Heart left ventricle (tissue), 13 donors: ENCODE measurements at regions not wholly inside any gene's neighbourhood (a gene's known extent, or its start where the extent isn't known, plus 50 kb on each side); places are given as distances from the start of the nearest gene placed in this dataset.
"Not testable (repeated sequence)": the region's sequence is repeated elsewhere in the genome, so short reads cannot be mapped to it uniquely, and the experiment has no call there.

Experiments
- POLR2A ChIP-seq, 2 donors: fragments of 450-650 bp; IDR thresholded peaks; one replicate each; pipeline ENCODE4 v1.6.1; 2017; ENCODE audit warnings: antibody characterized with exemption in 2 of 2, mild to moderate bottlenecking in 2 of 2, moderate library complexity in 2 of 2
- TF ChIP-seq, protein P1 (sequence below), 12 donors: fragments of 200-600 bp; sonication (generic) in 4 of 12; IDR thresholded peaks; one replicate each; pipeline versions ENCODE4 v1.5.0 to v1.8.0; 2018 to 2022; ENCODE audit warnings: antibody characterized with exemption in 12 of 12, mild to moderate bottlenecking in 5 of 12
- donor health status: ischemic (EF 13 %, LVEDD 7.1; RV severe dilation, severe dysfunction).
- donor health status: DM: no; HTN: yes; CAD: no.
- donor health status: DM: no; HTN: no; CAD: no.
- donor health status: ischemic (EF 25% LVEDD 6.9; RV normal size, moderate dysfunction).
- donor health status: ischemic (EF 25% LVEDD 5.7; RV mildly dilated, moderate dysfunction).
- donor health status: ischemic (EF 35%, LVEDD 5.7; RV mildly dilated, moderate dysfunction).
- donor health status: nonischemic (EF 11% LVEDD 7.7; RV severe dilation, severe dysfunction).
- donor health status: DM: yes; HTN: yes; CAD: no.
- donor health status: PGD.
- donor health status: ischemic (EF 29% LVEDD 5.4; RV normal size, mild dysfunction).
- donor health status: nonischemic (EF 23%, LVEDD 6.1; RV moderate dilation, normal function).

DNA sequence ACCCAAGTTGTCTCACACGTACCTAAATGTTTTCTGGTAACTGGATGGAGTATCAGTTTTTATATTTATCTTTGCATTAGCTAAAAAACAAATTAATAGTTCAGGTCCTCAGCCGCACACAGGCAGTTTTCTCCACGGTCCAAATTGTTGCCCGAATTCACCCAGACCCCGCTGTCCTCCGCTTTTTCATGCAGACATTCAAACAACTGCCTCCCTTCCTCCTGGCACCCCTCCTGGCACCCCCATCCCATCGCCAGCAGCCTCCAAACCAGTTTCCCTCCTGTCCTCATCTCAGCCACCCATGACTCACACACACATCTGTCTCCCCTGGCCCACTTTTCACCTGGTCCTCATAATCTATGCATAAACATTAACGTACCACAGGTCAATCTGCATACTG is 50.7 kb upstream of the RABL2A start:
- TF ChIP-seq, protein P1, sequence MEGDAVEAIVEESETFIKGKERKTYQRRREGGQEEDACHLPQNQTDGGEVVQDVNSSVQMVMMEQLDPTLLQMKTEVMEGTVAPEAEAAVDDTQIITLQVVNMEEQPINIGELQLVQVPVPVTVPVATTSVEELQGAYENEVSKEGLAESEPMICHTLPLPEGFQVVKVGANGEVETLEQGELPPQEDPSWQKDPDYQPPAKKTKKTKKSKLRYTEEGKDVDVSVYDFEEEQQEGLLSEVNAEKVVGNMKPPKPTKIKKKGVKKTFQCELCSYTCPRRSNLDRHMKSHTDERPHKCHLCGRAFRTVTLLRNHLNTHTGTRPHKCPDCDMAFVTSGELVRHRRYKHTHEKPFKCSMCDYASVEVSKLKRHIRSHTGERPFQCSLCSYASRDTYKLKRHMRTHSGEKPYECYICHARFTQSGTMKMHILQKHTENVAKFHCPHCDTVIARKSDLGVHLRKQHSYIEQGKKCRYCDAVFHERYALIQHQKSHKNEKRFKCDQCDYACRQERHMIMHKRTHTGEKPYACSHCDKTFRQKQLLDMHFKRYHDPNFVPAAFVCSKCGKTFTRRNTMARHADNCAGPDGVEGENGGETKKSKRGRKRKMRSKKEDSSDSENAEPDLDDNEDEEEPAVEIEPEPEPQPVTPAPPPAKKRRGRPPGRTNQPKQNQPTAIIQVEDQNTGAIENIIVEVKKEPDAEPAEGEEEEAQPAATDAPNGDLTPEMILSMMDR (IDR thresholded peaks at IDR 0.05) = not testable (repeated sequence)
- TF ChIP-seq POLR2A (IDR thresholded peaks at IDR 0.05) = not testable (repeated sequence)
